AG09319 (cell line): ENCODE measurements at regions not wholly inside any gene's neighbourhood (a gene's known extent, or its start where the extent isn't known, plus 50 kb on each side); places are given as distances from the start of the nearest gene placed in this dataset.

Experiments
- DNase-seq: peaks from one replicate; pipeline ENCODE4 v3.0.0-alpha.2; 2010; ENCODE audit warnings: low read depth; ENCODE audit errors: extremely low read depth
- CTCF ChIP-seq: IDR thresholded peaks from 2 replicates; pipeline ENCODE4 v1.5.1; 2011; ENCODE audit warnings: low read depth, mild to moderate bottlenecking, inconsistent platforms, low read length, moderate library complexity

- TF ChIP-seq CTCF: no peak
- no peak for DNase-seq
Observed at GRCh38 chr6:73884540-73884939, 188.5 kb downstream of the CD109 start.

- TF ChIP-seq CTCF: no peak
- DNase-seq: peak; percentile 42
Observed at GRCh38 chr6:73879501-73880293, 183.7 kb downstream of the CD109 start.

- no peak for DNase-seq
- no peak for TF ChIP-seq CTCF
Observed at GRCh38 chr6:73878403-73878802, 182.4 kb downstream of the CD109 start.
